Non-pigmented ciliary epithelial cell (primary cell): ENCODE measurements at regions not wholly inside any gene's neighbourhood (a gene's known extent, or its start where the extent isn't known, plus 50 kb on each side); places are given as distances from the start of the nearest gene placed in this dataset.
"Not testable (repeated sequence)": the region's sequence is repeated elsewhere in the genome, so short reads cannot be mapped to it uniquely, and the experiment has no call there.

Experiments used
- DNase-seq: peaks from one replicate; pipeline ENCODE4 v3.0.0-alpha.2; 2010; ENCODE audit warnings: low read depth

- DNase-seq = no peak
These were observed 328.9 kb downstream of the PAPSS1 start for GRCh38 chr4:107391009-107391629.

DNA sequence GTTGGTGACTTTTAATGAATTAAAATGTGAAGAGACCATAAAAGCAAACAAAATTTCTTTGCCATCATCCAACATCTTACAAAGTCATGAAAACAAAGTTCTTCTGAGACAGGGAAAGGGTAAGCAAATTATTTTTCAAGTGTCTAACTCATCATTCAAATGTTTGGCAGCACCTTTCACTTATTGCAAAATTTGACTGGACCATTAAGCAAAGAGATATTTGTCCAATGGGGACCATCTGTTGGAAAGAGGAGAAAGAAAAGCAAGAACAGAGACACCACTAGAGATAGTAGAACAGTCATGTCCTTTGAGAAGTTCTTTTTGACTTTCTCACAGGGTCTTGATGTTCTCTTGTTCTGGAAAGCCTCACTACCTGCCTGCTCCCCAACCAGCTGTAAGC is 330.1 kb downstream of the PAPSS1 start:
- no peak for DNase-seq

DNA sequence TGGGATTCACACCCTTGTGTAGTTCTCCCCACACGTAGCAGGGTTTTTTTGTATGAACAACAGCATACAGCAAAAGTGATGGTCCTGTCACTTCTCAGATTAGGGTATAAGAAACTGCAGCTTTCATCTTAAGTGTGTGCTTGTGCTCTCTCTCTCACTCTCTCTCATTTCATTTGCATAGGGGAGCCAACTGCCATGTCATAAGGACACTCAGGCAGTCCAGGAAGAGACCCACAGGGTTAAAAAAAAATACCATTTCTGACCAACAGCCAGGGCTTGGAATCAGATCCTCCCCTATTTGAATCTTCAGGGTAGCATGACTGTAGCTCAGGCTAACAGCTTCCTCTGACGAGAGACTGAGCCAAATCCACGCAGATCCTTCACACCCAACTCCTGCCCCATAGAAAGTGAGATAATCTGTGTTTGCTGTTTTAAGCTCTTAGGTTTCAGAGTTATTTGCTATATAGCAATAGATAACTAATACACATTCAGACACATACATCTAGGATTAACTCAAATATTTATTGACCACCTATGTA is 331.2 kb downstream of the PAPSS1 start:
- no peak for DNase-seq

DNA sequence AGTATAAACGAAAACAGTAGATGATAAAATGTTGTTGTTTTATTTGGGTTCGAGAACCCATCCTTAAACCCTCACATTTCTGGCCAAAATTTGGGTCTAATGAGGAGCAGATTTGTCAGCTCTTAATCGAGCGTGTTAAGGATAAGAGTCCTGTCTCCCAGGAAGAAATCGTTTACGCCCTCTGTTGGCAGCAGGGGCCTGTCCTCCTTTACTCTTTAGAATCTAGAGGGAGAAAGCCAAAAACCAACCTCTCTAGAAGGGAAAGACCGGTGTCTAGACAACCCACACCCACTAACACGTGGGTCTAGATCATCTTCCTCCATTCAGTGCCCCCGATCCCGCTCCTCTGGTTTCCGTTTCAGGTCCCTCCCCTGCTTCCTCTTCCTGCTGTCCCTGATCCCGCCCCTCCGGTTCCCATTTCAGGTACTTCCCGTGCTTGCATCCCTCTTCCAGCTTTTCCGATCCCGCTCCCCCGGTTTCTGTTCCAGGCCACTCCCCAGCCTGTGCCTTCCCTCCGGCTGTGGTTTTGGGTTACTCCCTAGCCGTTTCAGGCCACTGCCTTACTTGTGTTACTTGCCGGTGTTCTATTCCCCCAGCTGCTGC is 339.1 kb downstream of the PAPSS1 start:
- no peak for DNase-seq

GRCh38 chr4:107380190-107380589 is 339.8 kb downstream of the PAPSS1 start:
- no peak for DNase-seq

DNA sequence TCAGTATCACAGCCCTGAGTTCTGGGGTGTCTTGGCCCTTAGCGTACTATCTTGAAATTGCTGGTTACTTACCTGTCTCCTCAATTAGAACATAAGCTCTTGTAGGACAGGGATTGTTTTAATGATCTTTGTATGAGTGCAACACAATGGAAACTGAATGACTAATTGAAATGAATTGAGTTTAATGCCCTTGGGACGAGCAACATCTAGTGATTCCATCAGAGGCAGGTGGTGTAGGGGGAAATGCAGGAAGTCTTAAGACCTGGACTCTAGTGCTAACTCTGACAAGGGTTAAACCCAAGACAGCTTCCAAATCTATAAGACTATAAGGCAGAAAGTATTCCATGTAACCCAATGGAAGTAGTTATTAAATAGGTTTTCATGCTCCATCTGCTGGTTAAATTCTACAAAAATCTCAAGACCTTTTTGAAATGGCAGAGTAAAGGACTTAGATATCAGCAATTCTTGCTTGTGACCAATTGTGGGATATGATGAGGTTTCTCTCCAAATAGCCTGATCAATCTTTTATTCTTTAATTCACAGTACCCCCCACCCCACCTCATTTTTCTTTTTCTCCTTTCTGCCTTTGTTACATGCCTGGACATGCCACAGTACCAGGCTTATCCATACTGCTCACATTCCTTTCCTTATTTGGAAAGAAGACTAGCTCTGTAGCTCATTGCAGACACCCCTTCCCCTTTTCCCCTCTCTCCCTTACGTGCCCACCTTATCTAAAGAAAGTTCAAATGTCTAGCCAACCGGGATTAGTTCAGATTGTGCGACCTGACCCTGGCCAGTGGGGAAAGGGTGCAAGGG is 340.8 kb downstream of the PAPSS1 start:
- peak; percentile 41 for DNase-seq

DNA sequence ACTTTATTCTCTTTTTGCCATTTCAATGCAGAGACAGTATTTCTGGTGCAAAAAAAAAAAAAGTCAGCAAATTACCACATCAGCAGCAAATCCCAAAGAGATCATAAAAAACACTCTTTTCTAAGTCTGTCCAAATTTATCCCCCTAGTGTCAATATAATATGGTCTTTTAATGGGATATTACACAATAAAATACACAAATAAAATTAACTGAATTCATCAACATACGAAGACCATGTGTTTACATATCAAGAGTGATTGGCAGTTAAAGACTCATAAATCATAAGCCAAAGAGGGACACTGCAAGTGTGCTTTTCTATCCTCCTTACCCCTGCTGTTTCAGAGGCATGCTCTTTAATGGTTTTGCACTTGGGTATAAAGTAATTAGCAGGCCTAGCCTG is 340.2 kb upstream of the DKK2 start:
- no peak for DNase-seq

GRCh38 chr4:107366900-107367299 is 330.8 kb upstream of the DKK2 start:
- DNase-seq = no peak

- DNase-seq = no peak
These were observed 330.1 kb upstream of the DKK2 start for GRCh38 chr4:107366016-107366735.

DNA sequence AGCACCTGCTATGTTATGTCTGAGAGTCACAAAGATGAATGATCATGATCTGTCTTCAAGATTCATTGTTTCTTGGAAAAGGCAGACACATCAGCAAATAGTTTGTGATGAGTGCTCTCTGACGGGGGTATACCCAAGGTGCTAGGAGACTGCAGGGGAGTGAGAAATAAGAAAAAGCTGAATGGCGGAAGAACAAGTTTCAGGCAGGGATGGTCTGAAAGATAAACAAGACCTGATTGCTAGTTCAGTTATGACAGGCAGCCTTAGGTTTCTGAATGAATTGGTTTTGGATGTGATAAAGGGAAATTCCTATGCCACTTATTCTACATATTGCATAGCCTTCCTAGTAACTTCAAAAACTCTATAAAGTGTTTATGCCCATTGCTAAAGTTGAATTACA is 327.0 kb upstream of the DKK2 start:
- DNase-seq = no peak

- DNase-seq = no peak
These were observed 323.1 kb upstream of the DKK2 start for GRCh38 chr4:107359208-107359607.

DNA sequence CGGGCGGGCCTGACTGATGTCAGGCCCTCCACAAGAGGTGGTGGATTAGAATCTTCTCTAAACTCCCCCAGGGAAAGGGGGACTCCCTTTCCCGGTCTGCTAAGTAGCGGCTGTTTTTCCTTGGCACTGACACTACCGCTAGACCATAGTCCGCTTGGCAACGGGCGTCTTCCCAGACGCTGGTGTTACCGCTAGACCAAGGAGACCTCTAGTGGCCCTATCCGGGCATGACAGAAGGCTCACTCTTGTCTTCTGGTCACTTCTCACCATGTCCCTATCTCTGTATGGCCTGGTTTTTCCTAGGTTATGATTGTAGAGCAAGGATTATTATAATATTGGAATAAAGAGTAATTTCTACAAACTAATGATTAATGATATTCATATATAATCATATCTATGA is 318.2 kb upstream of the DKK2 start:
- not testable (repeated sequence) for DNase-seq

GRCh38 chr4:107351196-107351595 is 315.1 kb upstream of the DKK2 start:
- no peak for DNase-seq

- DNase-seq = no peak
These were observed 313.6 kb upstream of the DKK2 start for GRCh38 chr4:107349732-107350131.

GRCh38 chr4:107349266-107349665 is 313.2 kb upstream of the DKK2 start:
- peak; percentile 71 for DNase-seq

GRCh38 chr4:107348188-107349050 is 312.3 kb upstream of the DKK2 start:
- no peak for DNase-seq

- DNase-seq = no peak
These were observed 297.4 kb upstream of the DKK2 start for GRCh38 chr4:107333518-107333917.

GRCh38 chr4:107332656-107333055 is 296.5 kb upstream of the DKK2 start:
- not testable (repeated sequence) for DNase-seq

DNA sequence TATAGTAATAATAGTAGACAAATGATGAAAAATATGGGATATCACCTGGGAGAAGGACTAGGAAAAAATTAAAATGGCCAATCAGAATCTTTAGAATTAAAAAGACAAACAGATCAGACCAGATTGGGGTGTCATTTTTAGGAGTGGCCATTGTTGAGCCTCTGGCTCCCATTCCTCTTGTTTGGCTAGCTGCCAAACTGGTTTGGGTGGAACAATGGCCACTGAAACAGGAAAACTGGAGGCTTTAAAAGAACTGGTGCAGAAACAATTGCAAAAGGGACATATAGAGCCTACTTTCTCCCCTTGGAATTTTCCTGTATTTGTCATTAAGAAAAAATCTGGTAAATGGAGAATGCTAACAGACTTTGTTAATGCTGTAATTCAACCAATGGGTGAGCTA is 294.8 kb upstream of the DKK2 start:
- DNase-seq = no peak

DNA sequence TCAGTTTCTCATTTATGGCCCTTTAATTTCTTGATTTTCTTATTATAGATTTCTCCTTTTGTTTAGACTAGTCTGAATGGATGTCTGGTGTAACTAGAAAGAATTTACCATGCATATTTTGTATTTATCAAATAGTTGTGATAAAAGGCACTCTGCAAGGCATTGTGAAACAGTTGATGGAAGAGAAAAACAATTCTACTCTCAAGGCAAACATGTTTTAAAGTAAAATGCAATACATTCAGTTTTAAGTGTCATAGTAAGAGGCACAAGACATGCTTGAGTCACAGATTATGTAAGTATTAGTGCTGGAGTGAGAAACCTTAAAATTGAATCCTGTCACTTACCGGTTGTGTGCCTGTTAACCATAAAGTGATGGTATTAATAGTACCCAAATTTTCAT is 283.3 kb upstream of the DKK2 start:
- DNase-seq = no peak

- no peak for DNase-seq
These were observed 282.0 kb upstream of the DKK2 start for GRCh38 chr4:107318078-107318477.
